ENCODE measurements at regions not wholly inside any gene's neighbourhood (a gene's known extent, or its start where the extent isn't known, plus 50 kb on each side); places are given as distances from the start of the nearest gene placed in this dataset.

DNA sequence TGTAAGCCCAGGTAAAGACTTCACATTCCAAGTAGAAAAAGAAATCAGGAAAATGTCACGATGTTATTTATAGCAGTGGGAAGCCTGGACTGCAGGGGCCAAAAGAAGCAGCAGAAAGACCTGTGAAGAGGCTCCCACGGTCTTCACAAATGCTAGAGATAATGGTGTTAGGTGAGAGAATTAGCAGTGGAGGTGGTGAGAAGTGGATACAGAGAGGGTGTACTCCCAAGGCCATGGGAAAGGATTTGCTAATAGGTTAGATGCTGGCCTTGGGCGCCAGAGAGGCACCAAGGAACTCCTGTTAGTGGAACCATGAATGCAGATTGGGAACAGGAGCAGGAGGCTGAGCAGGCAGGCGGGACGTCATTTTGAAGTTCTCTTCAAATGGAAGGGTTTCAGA is 386.1 kb downstream of the C12orf75 start:
- TF ChIP-seq RBAK (CRISPR knock-in tag; IDR thresholded peaks at IDR 0.05) (no peak), ZFP37 (CRISPR knock-in tag; IDR thresholded peaks at IDR 0.05; ENCODE audit: borderline replicate concordance) (no peak), ZNF770 (CRISPR knock-in tag; IDR thresholded peaks at IDR 0.05) (no peak), RCOR2 (CRISPR knock-in tag; IDR thresholded peaks at IDR 0.05) (no peak), ASH2L (IDR thresholded peaks at IDR 0.05; ENCODE audit: insufficient read length, low read depth, low read length) (no peak)
